MM.1S (cell line): ENCODE measurements at regions not wholly inside any gene's neighbourhood (a gene's known extent, or its start where the extent isn't known, plus 50 kb on each side); places are given as distances from the start of the nearest gene placed in this dataset.
"Not testable (repeated sequence)": the region's sequence is repeated elsewhere in the genome, so short reads cannot be mapped to it uniquely, and the experiment has no call there.

Experiments used
- DNase-seq: peaks from one replicate; pipeline ENCODE4 v3.0.0-alpha.2; 2015
- H2AFZ ChIP-seq: fragments of 300-600 bp; sonication (generic); 2 replicates; pipeline ENCODE4 v1.6.0; 2016; ENCODE audit warnings: antibody characterized with exemption, low read length
- H3F3A ChIP-seq: fragments of 300-600 bp; sonication (generic); 2 replicates; pipeline ENCODE4 v1.6.1; 2016; ENCODE audit warnings: mild to moderate bottlenecking, antibody characterized with exemption, low read length, moderate library complexity, mixed read lengths; ENCODE audit not compliant: insufficient read depth
- H3K27ac ChIP-seq: fragments of 300-600 bp; sonication (generic); 2 replicates; pipeline ENCODE4 v1.5.1; 2016; ENCODE audit warnings: mild to moderate bottlenecking, low read length
- H3K27me3 ChIP-seq: fragments of 300-600 bp; sonication (generic); replicated peaks from 2 replicates; pipeline ENCODE4 v1.6.0; 2016; ENCODE audit warnings: low read length; ENCODE audit not compliant: insufficient read depth
- H3K36me3 ChIP-seq: fragments of 300-600 bp; sonication (generic); replicated peaks from 2 replicates; pipeline ENCODE4 v1.6.1; 2016; ENCODE audit warnings: mild to moderate bottlenecking, low read length, mixed read lengths; ENCODE audit not compliant: insufficient read depth
- H3K4me1 ChIP-seq: fragments of 300-600 bp; sonication (generic); 2 replicates; pipeline ENCODE4 v1.6.1; 2016; ENCODE audit warnings: low read length, mixed read lengths
- H3K4me2 ChIP-seq: fragments of 300-600 bp; sonication (generic); 2 replicates; pipeline ENCODE4 v1.6.0; 2016; ENCODE audit warnings: low read depth, low read length
- H3K4me3 ChIP-seq: fragments of 300-600 bp; sonication (generic); 2 replicates; pipeline ENCODE4 v1.5.1; 2016; ENCODE audit warnings: low read length, mixed read lengths
- H3K79me2 ChIP-seq: fragments of 300-600 bp; sonication (generic); 2 replicates; pipeline ENCODE4 v1.6.1; 2016; ENCODE audit warnings: mixed run types, low read length, mixed read lengths
- H3K9ac ChIP-seq: fragments of 300-600 bp; sonication (generic); 2 replicates; pipeline ENCODE4 v1.6.1; 2016; ENCODE audit warnings: low read length, mixed read lengths
- H3K9me2 ChIP-seq: fragments of 300-600 bp; sonication (generic); replicated peaks from 2 replicates; pipeline ENCODE4 v1.6.1; 2016; ENCODE audit warnings: mild to moderate bottlenecking, low read length, mixed read lengths; ENCODE audit not compliant: insufficient read depth
- H3K9me3 ChIP-seq: fragments of 300-600 bp; sonication (generic); replicated peaks from 2 replicates; pipeline ENCODE4 v1.6.1; 2016; ENCODE audit warnings: mild to moderate bottlenecking, low read length, mixed read lengths; ENCODE audit not compliant: insufficient read depth
- H4K20me1 ChIP-seq: fragments of 300-600 bp; sonication (generic); 2 replicates; pipeline ENCODE4 v1.6.1; 2016; ENCODE audit warnings: mild to moderate bottlenecking, low read length, moderate library complexity, mixed read lengths; ENCODE audit not compliant: insufficient read depth
- EZH2 ChIP-seq: fragments of 300-600 bp; sonication (generic); optimal IDR thresholded peaks from 2 replicates; pipeline ENCODE3; 2017; ENCODE audit warnings: low read depth, mild to moderate bottlenecking, antibody characterized with exemption, low read length, mixed read lengths
- EZH2phosphoT487 ChIP-seq: fragments of 300-600 bp; sonication (generic); IDR thresholded peaks from 2 replicates; pipeline ENCODE4 v1.6.1; 2018; ENCODE audit warnings: antibody characterized with exemption, low read length
- TF ChIP-seq, protein P1 (sequence below): fragments of 300-600 bp; sonication (generic); IDR thresholded peaks from 2 replicates; pipeline ENCODE4 v1.5.1; 2016; ENCODE audit warnings: antibody characterized with exemption, low read length, mixed read lengths

DNA sequence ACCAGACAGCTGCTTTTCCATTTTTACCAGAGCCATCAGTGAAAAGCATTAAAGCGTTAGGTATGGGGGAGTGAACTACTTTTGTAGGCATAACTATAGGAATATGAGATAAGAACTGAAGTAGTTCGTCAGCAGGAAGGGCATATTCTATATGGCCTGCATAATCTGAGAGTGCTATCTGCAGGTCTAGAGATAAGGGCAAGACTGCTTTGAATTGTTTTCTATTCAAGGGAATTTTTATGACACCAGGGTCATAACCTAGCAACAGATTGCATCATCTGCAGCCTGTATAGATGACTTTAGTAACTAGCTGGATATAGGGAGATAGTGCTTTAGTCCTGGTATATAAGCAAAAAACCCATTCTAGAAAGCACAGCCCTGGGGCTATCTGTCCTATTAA lies 437.3 kb upstream of the HTR1E start:
- DNase-seq: no peak
- no peak overlapping the region for H3K4me2 ChIP-seq
- TF ChIP-seq, protein P1, sequence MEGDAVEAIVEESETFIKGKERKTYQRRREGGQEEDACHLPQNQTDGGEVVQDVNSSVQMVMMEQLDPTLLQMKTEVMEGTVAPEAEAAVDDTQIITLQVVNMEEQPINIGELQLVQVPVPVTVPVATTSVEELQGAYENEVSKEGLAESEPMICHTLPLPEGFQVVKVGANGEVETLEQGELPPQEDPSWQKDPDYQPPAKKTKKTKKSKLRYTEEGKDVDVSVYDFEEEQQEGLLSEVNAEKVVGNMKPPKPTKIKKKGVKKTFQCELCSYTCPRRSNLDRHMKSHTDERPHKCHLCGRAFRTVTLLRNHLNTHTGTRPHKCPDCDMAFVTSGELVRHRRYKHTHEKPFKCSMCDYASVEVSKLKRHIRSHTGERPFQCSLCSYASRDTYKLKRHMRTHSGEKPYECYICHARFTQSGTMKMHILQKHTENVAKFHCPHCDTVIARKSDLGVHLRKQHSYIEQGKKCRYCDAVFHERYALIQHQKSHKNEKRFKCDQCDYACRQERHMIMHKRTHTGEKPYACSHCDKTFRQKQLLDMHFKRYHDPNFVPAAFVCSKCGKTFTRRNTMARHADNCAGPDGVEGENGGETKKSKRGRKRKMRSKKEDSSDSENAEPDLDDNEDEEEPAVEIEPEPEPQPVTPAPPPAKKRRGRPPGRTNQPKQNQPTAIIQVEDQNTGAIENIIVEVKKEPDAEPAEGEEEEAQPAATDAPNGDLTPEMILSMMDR: no peak
- TF ChIP-seq EZH2phosphoT487 (no peak), EZH2 (no peak)
- H3K9me2 ChIP-seq: no peaks in the 10 kb centered on the region
- no peaks in the 10 kb centered on the region for H3K36me3 ChIP-seq
- no peaks in the 10 kb centered on the region for H3K79me2 ChIP-seq
- no peaks in the 10 kb centered on the region for H3K9me3 ChIP-seq
- no peak overlapping the region for H2AFZ ChIP-seq
- no peak overlapping the region for H3K4me3 ChIP-seq
- H3K27ac ChIP-seq: no peak overlapping the region
- H3K4me1 ChIP-seq: no peaks in the 10 kb centered on the region
- H3K9ac ChIP-seq: no peak overlapping the region
- H3F3A ChIP-seq: no peaks in the 10 kb centered on the region
- H4K20me1 ChIP-seq: no peaks in the 10 kb centered on the region
- no peaks in the 10 kb centered on the region for H3K27me3 ChIP-seq

DNA sequence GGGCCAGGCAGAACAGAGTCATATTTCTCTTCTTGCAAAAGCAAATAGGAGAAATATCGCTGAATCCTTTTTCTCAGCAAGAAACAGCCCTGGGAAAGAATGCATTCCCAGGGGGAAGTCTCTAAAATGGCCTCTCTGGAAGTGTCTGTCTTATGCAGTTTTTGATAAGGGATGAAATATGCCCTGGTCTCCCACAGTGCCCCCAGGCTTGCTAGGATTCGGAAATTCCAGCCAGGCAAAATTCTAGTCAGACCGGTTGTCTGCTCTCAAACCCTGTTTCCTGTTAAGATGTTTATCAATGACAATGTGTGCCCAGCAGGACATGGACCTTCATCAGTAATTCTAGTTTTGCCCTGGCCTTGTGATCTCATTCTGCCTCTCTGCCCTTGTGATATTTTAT lies 448.3 kb upstream of the HTR1E start:
- not testable (repeated sequence) for H3F3A ChIP-seq, H3K9me2 ChIP-seq, H3K9me3 ChIP-seq, H4K20me1 ChIP-seq, H3K9ac ChIP-seq, H3K27ac ChIP-seq, H3K4me1 ChIP-seq, H3K4me2 ChIP-seq, H3K79me2 ChIP-seq, H3K27me3 ChIP-seq, H3K36me3 ChIP-seq, H3K4me3 ChIP-seq, H2AFZ ChIP-seq, DNase-seq

DNA sequence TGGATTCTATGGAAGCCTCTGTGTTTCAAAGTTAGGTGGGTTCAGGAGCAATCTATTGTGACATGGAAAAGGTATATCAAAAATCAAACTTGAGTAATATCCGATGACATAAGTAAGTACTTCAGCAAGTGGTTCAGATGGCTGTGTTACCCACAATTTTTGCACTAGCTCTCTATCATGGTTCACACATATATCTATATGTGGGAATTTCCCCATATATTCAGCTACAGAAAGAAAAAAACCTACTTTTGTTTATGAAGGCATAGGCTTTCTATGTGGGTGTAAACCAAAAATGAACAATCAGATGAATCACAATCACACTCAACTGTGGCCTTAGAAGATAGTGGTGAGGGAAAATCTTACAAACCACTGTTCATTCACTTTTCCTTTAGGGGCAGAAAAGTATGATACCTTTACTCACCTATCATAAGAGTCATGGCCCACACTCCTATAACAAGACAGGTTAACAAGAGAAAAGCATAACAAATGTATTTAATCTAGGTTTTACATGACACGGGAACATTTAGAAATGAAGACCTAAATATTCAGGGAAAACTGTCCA lies 449.6 kb upstream of the HTR1E start:
- Histone ChIP-seq H3F3A (no peaks in the 10 kb centered on the region), H3K27me3 (no peaks in the 10 kb centered on the region), H3K9ac (no peak overlapping the region), H3K9me2 (no peaks in the 10 kb centered on the region), H3K9me3 (no peaks in the 10 kb centered on the region), H3K4me1 (no peaks in the 10 kb centered on the region), H4K20me1 (no peaks in the 10 kb centered on the region), H3K4me3 (no peak overlapping the region), H3K4me2 (no peak overlapping the region), H3K36me3 (no peaks in the 10 kb centered on the region), H2AFZ (no peak overlapping the region), H3K27ac (no peak overlapping the region), H3K79me2 (no peaks in the 10 kb centered on the region)
- DNase-seq: no peak
- TF ChIP-seq EZH2 (no peak), EZH2phosphoT487 (no peak)
- TF ChIP-seq, protein P1: no peak

DNA sequence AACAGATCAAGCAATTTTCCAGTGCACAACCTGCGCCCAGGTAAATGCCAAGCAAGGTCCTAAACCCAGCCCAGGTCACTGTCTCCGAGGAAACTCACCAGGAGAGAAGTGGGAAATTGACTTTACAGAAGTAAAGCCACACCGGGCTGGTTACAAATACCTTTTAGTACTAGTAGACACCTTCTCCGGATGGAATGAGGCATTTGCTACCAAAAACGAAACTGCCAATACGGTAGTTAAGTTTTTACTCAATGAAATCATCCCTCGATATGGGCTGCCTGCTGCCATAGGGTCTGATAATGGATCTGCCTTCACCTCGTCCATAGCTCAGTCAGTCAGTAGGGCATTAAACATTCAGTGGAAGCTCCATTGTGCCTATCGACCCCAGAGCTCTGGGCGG lies 459.0 kb upstream of the HTR1E start:
- not testable (repeated sequence) for H3K9me2 ChIP-seq, H3K9me3 ChIP-seq, H4K20me1 ChIP-seq, H3K79me2 ChIP-seq, H3K36me3 ChIP-seq, H3K27me3 ChIP-seq
- peak overlapping the region; percentile 83 for H3K4me2 ChIP-seq
- peak overlapping the region; percentile 86 for H3K9ac ChIP-seq
- peak; percentile 68 for DNase-seq
- peak overlapping the region; percentile 48 for H3K4me3 ChIP-seq
- H2AFZ ChIP-seq: peak overlapping the region; percentile 29
- peaks cover 24% of the 10 kb centered on the region for H3K4me1 ChIP-seq
- H3F3A ChIP-seq: peaks cover 24% of the 10 kb centered on the region
- H3K27ac ChIP-seq: peak overlapping the region; percentile 92
